Smooth muscle cell (in vitro differentiated cells): ENCODE measurements at regions not wholly inside any gene's neighbourhood (a gene's known extent, or its start where the extent isn't known, plus 50 kb on each side); places are given as distances from the start of the nearest gene placed in this dataset.

ENCODE experiments used
- DNase-seq: peaks from one replicate; lab custom pipeline; 2025; ENCODE audit not compliant: unreplicated experiment; lab: John Stamatoyannopoulos, UW
- H2AFZ ChIP-seq: fragments of 200-600 bp; sonication (generic); 2 replicates; pipeline ENCODE4 v1.6.0; 2016; ENCODE audit warnings: antibody characterized with exemption, low read depth, mild to moderate bottlenecking
- H3F3A ChIP-seq: fragments of 200-600 bp; sonication (generic); 2 replicates; pipeline ENCODE4 v1.6.0; 2017; ENCODE audit warnings: antibody characterized with exemption, low read depth
- H3K27ac ChIP-seq: fragments of 200-600 bp; sonication (generic); 2 replicates; pipeline ENCODE4 v1.5.1; 2016; ENCODE audit warnings: low read depth, mild to moderate bottlenecking
- H3K27me3 ChIP-seq: fragments of 200-600 bp; sonication (generic); 2 replicates; pipeline ENCODE4 v1.6.1; 2016; ENCODE audit warnings: low read depth, mild to moderate bottlenecking
- H3K36me3 ChIP-seq: fragments of 200-600 bp; sonication (generic); 2 replicates; pipeline ENCODE4 v1.5.1; 2016; ENCODE audit warnings: low read depth
- H3K4me1 ChIP-seq: fragments of 200-600 bp; sonication (generic); 2 replicates; pipeline ENCODE4 v1.5.1; 2016; ENCODE audit warnings: low read depth
- H3K4me2 ChIP-seq: fragments of 200-600 bp; sonication (generic); 2 replicates; pipeline ENCODE4 v1.6.0; 2016; ENCODE audit warnings: mild to moderate bottlenecking
- H3K4me3 ChIP-seq: fragments of 200-600 bp; sonication (generic); 2 replicates; pipeline ENCODE4 v1.5.1; 2016; ENCODE audit warnings: mild to moderate bottlenecking
- H3K79me2 ChIP-seq: fragments of 200-600 bp; sonication (generic); 2 replicates; pipeline ENCODE4 v1.6.0; 2016; ENCODE audit warnings: low read depth, mild to moderate bottlenecking
- H3K9ac ChIP-seq: fragments of 200-600 bp; sonication (generic); 2 replicates; pipeline ENCODE4 v1.6.0; 2016; ENCODE audit warnings: low read depth
- H3K9me3 ChIP-seq: fragments of 200-600 bp; sonication (generic); replicated peaks from 2 replicates; pipeline ENCODE4 v1.5.1; 2016; ENCODE audit warnings: low read depth
- H4K20me1 ChIP-seq: fragments of 200-600 bp; sonication (generic); 2 replicates; pipeline ENCODE4 v1.6.0; 2016; ENCODE audit warnings: low read depth
- WGBS: methylation state at CpG from one replicate; pipeline ENCODE4 v1.1.7; 2016; ENCODE audit warnings: low lambda C conversion rate; 5-methylcytosine and 5-hydroxymethylcytosine counted together
- TF ChIP-seq, protein P1 (sequence below): fragments of 200-600 bp; sonication (generic); IDR thresholded peaks from 2 replicates; pipeline ENCODE4 v1.5.1; 2017; ENCODE audit warnings: borderline replicate concordance, mild to moderate bottlenecking, antibody characterized with exemption; ENCODE audit not compliant: insufficient read depth, poor library complexity, severe bottlenecking

DNA sequence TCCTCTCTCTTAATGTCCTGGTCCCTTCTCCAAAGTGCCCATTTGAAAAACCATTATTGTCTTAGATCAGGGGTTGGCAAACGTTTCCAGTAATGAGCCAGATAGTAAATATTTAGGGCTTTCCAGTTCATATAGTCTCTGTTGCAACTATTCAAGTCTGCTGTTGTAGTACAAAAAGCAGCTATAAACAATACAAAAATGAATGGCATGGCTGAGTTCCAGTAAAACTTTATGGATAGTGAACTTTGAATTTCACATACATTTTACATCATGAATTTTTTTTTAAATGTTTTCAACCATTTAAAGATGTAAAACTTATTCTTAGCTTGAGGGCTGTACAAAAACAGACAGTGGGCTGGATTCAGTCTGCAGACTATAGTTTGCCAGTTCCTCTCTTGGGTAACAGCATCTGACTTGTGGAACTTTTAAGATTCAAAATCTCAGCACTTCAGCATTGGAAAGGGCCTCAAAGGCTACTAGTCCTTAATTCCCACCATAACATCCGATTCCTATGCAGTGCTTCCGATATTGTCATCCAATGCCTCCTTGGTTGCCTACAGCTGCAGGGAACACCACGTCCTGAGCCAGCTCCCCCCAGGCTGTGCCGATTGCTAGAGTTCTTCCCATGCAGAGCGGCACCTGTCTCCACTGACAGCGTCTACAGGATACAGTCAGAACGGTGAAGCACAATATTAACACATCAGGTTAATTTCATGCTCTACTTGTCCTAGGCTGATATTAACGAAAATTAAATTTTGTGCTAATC, 65.6 kb upstream of the E2F8 start:
- Histone ChIP-seq H4K20me1 (no peaks in the 10 kb centered on the region), H3K36me3 (no peaks in the 10 kb centered on the region), H3F3A (no peaks in the 10 kb centered on the region), H3K27me3 (peaks cover 6% of the 10 kb centered on the region), H3K79me2 (no peaks in the 10 kb centered on the region), H3K4me1 (no peaks in the 10 kb centered on the region), H3K4me2 (no peak overlapping the region), H2AFZ (no peak overlapping the region), H3K9me3 (no peaks in the 10 kb centered on the region), H3K4me3 (no peak overlapping the region), H3K27ac (no peak overlapping the region), H3K9ac (no peak overlapping the region)
- WGBS: 86% methylated on average over 9 of the region's 9 CpGs
- TF ChIP-seq, protein P1, sequence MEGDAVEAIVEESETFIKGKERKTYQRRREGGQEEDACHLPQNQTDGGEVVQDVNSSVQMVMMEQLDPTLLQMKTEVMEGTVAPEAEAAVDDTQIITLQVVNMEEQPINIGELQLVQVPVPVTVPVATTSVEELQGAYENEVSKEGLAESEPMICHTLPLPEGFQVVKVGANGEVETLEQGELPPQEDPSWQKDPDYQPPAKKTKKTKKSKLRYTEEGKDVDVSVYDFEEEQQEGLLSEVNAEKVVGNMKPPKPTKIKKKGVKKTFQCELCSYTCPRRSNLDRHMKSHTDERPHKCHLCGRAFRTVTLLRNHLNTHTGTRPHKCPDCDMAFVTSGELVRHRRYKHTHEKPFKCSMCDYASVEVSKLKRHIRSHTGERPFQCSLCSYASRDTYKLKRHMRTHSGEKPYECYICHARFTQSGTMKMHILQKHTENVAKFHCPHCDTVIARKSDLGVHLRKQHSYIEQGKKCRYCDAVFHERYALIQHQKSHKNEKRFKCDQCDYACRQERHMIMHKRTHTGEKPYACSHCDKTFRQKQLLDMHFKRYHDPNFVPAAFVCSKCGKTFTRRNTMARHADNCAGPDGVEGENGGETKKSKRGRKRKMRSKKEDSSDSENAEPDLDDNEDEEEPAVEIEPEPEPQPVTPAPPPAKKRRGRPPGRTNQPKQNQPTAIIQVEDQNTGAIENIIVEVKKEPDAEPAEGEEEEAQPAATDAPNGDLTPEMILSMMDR: no peak
- DNase-seq: no peak

DNA sequence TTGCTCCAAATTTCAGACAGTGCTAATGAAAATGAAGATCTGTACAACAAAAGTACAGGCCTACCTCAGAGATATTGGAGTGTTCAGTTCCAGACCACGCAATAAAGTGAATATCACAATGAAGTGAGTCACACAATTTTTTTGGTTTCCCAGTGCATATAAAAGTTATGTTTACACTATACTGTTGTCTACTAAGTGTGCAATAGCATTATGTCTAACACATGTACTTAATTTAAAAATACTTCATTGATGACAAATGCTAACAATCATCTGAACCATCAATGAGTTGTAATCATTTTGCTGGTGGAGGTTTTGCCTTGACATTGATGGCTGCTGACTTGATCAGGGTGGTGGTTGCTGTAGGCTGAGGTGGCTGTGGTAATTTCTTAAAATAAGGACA, 60.6 kb upstream of the E2F8 start:
- Histone ChIP-seq H3K27ac (no peak overlapping the region), H3K4me1 (no peaks in the 10 kb centered on the region), H3F3A (no peaks in the 10 kb centered on the region), H4K20me1 (no peaks in the 10 kb centered on the region), H3K4me2 (no peak overlapping the region), H3K9me3 (no peaks in the 10 kb centered on the region), H3K4me3 (no peak overlapping the region), H3K36me3 (no peaks in the 10 kb centered on the region), H3K27me3 (peaks cover 6% of the 10 kb centered on the region), H3K9ac (no peak overlapping the region), H2AFZ (no peak overlapping the region), H3K79me2 (no peaks in the 10 kb centered on the region)
- TF ChIP-seq, protein P1: no peak
- 96% methylated on average over 1 of the region's 1 CpG for WGBS
- no peak for DNase-seq

DNA sequence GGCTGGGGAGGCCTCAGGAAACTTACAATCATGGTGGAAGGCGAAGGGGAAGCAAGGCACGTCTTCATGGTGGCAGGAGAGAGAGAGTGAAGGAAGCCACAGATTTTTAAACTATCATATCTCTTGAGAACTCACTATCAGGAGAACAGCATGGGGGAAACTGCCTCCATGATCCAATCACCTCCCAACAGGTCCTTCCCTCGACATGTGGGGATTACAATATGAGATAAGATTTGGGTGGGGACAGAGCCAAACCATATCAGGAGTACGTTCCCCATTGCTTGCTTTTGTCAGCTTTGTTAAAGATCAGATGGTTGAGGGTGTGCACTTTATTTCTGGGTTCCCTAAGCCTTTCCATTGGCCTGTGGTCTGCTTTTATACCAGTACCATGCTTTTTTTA, 53.7 kb upstream of the E2F8 start:
- Histone ChIP-seq H3K4me3 (no peak overlapping the region), H3K27ac (no peak overlapping the region), H3F3A (no peaks in the 10 kb centered on the region), H3K27me3 (no peaks in the 10 kb centered on the region), H3K79me2 (no peaks in the 10 kb centered on the region), H3K36me3 (no peaks in the 10 kb centered on the region), H3K9me3 (no peaks in the 10 kb centered on the region), H2AFZ (no peak overlapping the region), H3K4me2 (no peak overlapping the region), H4K20me1 (no peaks in the 10 kb centered on the region), H3K4me1 (no peaks in the 10 kb centered on the region), H3K9ac (no peak overlapping the region)
- DNase-seq: no peak
- 71% methylated on average over 4 of the region's 4 CpGs for WGBS
- TF ChIP-seq, protein P1: no peak

DNA sequence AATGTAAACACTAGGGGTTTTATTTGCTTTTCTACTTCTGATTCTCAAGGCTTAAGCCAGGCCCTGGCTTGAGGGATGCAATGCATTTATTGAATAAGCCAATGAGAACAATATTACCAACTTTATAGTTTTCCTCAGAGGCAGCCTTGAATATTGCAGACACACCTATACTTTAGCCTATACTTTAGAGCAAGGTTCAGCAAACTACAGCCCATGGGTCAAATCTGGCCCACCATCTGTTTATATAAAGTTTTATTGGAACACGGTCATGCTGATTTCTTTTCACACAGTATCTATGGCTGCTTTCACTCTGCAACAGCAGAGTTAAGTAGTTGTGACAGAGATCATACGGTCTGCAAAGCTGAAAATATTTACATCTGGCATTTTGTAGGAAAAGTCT, 50.3 kb upstream of the E2F8 start:
- DNase-seq: no peak
- Histone ChIP-seq H3K36me3 (no peaks in the 10 kb centered on the region), H3K4me3 (no peak overlapping the region), H3K9me3 (no peaks in the 10 kb centered on the region), H4K20me1 (no peaks in the 10 kb centered on the region), H3F3A (no peaks in the 10 kb centered on the region), H3K9ac (no peak overlapping the region), H2AFZ (no peak overlapping the region), H3K4me1 (no peaks in the 10 kb centered on the region), H3K27me3 (no peaks in the 10 kb centered on the region), H3K27ac (no peak overlapping the region), H3K79me2 (no peaks in the 10 kb centered on the region), H3K4me2 (no peak overlapping the region)
- WGBS: 23% methylated on average over 2 of the region's 2 CpGs
- TF ChIP-seq, protein P1: no peak
